GM15510 (cell line): ENCODE measurements at regions not wholly inside any gene's neighbourhood (a gene's known extent, or its start where the extent isn't known, plus 50 kb on each side); places are given as distances from the start of the nearest gene placed in this dataset.

Experiments used
- POLR2A ChIP-seq: IDR thresholded peaks from 3 replicates; pipeline ENCODE4 v1.6.1; 2011; ENCODE audit warnings: borderline replicate concordance; ENCODE audit not compliant: insufficient read length; ENCODE audit errors: extremely low read depth

- TF ChIP-seq POLR2A, result no peak
Measured at GRCh38 chr10:31635415-31636065, 293.1 kb downstream of the ARHGAP12 start.

- TF ChIP-seq POLR2A, result no peak
Measured at GRCh38 chr10:31635009-31635408, 293.6 kb downstream of the ARHGAP12 start.

DNA sequence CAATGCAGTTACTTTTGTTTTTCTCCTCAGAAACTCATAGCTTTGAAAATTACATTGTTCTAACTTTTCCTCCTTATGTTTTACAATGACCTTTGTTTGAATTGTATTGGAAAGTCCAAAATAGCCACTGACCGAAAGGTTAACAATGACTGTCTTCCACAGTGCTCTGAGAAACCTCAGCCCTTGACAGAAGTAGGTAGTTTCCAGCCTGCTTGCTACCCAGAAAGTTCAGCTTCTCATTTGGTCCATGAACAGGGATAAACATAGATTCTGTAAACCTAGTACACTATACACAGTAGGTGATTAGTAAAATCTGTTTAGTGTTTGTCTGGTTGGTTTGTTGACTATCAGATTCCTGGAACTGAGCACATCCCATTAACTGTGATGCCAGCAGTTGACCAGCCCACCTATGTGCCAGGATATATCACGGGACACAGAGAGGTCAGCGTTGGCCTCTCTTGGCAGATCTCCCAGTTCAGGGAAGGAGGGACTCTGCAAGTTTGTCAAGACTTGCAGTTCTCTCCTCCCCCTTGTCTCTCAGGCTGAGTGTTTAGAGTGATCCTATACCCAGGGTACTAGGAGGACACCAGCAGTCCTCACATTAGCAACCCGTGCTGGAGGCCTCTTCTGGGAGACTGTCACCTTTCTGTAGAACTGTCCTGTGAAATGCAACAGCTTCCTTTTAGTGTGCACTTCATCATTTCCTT, 297.6 kb downstream of the ARHGAP12 start:
- no peak for TF ChIP-seq POLR2A

GRCh38 chr10:31625566-31625965, 303.1 kb downstream of the ARHGAP12 start:
- no peak for TF ChIP-seq POLR2A

- no peak for TF ChIP-seq POLR2A
Measured at GRCh38 chr10:31624611-31625010, 304.0 kb downstream of the ARHGAP12 start.

- TF ChIP-seq POLR2A, result no peak
Measured at GRCh38 chr10:31623947-31624346, 304.7 kb downstream of the ARHGAP12 start.

GRCh38 chr10:31623466-31623865, 304.4 kb downstream of the ZEB1 start:
- no peak for TF ChIP-seq POLR2A

DNA sequence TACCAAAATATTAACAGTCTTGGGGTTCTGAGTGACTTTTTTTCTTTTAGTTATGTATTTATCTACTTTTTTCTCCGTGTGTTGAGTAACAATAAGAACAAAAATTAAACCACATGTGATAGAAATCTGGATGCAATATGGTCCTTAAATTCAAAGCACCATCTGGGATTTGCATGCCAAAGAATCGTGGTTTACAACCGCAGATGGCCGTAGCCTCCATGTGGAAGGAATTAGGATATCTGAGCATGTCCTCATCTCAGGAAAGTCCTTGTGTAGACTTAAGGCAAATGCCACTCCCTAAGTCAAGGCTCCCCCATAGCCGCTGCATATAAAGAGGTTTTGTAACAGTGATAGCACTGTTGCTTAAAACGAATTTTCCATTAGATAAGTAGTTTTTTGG, 304.0 kb downstream of the ZEB1 start:
- TF ChIP-seq POLR2A, result no peak

GRCh38 chr10:31621733-31622132, 302.7 kb downstream of the ZEB1 start:
- no peak for TF ChIP-seq POLR2A

DNA sequence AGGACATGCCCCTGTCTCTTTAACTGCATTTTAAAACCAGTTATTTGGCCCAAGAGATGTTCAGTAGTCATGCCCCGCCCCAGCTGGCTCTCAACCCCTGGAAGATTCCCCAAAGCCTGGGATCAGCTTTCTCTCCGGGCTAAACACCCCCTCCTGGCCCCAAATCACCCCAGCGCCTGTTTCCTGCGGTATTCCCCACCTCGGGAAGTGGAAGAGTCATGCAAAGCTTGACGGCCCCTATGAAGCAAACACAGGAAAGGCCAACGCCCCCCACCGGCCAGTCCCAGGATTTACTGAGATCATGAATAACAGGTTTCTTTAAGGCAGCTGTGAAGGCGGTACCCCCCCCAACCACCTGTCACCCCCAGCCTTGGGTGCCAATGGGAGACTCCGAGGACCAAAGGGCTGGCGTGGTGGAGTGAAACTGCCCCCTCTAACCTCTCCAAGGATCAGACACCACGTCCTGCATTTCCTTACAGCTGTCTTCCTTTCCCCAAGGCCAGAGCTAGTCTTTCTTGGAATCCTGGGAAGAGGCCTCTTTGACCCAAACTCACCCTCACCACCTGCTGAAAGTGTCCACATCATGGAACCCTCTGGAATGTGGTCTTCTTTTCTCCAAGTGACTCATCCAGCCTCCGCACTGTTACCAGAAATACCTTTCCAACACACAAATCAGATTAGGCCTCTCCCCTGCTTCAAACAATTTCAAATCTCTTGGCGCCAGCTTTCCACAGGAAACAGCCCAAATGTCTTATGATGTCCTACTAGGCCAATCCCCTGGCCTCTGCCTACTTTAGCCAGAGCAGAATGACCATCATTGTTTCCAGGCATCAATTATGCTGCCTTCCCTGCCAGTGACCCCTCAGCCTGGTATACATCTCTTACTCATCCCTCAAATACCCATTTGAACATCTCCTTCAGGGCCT, 301.5 kb downstream of the ZEB1 start:
- no peak for TF ChIP-seq POLR2A

DNA sequence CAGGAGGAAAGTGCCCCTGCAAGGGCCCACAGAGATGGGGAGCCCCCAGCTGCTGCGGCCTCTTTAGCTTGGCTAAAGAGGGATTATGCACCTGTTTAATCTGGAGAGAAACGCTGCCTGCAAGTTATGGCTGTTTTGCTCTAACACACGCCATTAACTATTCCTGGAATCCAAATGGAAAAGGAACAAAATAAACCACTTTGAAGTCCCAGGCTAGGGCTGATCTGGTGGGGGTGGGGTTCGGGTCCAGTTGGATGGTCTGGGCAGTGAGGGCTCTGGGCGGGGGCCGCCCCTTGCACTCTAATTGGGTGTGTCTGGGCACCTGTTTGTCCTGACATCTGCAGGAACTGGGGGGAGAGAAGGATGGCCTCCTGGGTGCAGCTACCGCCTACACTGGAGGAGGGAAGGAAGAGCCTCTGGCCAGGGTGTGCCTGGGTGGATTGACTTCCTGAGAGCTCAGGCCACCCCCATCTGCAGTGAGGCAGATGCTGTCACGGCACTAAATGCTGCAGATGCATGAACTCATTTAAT, 300.6 kb downstream of the ZEB1 start:
- no peak for TF ChIP-seq POLR2A

DNA sequence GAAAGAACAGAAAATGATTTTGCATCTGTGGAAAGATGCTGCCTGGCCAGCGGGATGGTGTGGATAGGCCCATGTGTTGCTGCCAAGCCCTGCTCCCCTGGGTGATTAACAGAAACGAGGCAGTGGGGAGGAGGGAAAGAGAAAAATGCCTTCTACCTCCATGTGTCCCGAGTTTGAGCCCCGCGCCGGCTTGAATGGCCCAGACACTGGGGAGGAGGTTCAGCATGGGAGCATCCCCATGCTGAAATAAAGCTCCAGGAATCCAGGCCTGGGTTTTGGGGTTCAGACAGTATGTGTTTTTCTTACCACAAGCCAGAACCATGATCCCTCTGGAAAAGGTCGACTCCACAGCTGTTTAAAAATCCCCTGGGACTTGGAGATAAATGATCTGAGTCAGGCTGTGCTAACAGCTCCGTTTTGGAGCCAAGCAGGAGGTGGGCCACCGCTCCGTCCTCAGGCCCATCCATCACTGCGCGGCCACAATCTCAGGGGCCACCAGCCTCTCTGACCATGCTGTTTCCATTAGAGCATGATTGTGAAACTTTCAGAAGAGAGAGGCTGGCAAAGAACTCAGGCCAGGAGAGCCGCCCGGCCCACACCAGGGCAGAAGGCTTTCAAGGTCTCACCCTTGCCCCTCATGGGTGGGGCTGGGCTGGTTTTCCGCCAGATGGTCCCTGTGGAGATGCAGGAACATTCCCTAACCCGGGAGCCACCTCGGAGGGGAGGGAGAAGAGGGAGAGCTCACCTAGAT, 299.7 kb downstream of the ZEB1 start:
- TF ChIP-seq POLR2A, result no peak

GRCh38 chr10:31617757-31618156, 298.7 kb downstream of the ZEB1 start:
- TF ChIP-seq POLR2A, result no peak

DNA sequence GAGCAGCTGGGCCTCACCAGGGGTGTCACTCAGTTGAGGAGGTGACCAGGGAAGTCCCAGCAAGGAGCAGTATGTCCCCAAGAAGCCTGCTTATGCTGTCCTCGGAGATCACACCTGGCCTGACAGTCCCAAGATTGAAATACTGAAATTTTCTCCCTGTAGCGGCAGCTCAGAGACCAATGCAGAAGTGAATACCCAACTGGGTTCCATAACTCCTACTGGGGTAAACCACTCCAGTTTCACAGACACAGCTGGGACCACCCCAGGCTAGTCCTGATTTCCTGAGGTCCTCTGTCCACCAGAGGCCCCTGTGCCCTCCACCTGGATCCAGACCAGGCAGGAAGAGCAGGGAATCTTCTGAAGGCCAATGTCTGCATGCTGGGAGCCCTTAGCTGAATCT, 298.1 kb downstream of the ZEB1 start:
- no peak for TF ChIP-seq POLR2A
